WTC11 (cell line): ENCODE measurements at regions not wholly inside any gene's neighbourhood (a gene's known extent, or its start where the extent isn't known, plus 50 kb on each side); places are given as distances from the start of the nearest gene placed in this dataset.

ENCODE experiments used
- GABPB1 ChIP-seq: sonication (generic); formaldehyde crosslinking; IDR thresholded peaks from 2 replicates; pipeline ENCODE4 v1.8.1; 2023; ENCODE audit warnings: mild to moderate bottlenecking, missing genetic modification reagents
- TF ChIP-seq, protein P1 (sequence below): sonication (generic); formaldehyde crosslinking; conservative IDR thresholded peaks from 2 replicates; pipeline ENCODE4 v1.8.1; 2023; ENCODE audit warnings: mild to moderate bottlenecking, low read depth, missing genetic modification reagents, moderate library complexity

DNA sequence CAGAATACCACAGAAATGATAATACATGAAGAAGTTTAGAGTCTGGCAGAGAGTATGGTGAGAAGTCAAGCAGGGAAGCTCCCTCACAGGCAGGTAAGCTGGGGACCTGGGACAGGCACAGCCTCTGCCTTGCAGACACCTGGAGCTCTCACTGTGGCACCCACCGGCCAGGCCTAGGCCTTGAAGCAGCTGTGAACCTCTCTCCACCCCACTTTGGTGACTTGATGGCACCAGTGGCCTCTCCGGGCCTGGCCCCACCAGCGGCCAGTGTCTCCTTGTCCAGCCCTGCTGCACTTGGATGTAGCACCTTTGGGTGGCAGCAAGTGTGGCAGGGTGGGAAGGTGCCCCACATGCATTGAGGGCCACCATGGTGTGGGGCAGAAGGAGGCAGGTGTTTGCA lies 330.5 kb downstream of the NPR3 start:
- TF ChIP-seq GABPB1 = no peak
- TF ChIP-seq, protein P1, sequence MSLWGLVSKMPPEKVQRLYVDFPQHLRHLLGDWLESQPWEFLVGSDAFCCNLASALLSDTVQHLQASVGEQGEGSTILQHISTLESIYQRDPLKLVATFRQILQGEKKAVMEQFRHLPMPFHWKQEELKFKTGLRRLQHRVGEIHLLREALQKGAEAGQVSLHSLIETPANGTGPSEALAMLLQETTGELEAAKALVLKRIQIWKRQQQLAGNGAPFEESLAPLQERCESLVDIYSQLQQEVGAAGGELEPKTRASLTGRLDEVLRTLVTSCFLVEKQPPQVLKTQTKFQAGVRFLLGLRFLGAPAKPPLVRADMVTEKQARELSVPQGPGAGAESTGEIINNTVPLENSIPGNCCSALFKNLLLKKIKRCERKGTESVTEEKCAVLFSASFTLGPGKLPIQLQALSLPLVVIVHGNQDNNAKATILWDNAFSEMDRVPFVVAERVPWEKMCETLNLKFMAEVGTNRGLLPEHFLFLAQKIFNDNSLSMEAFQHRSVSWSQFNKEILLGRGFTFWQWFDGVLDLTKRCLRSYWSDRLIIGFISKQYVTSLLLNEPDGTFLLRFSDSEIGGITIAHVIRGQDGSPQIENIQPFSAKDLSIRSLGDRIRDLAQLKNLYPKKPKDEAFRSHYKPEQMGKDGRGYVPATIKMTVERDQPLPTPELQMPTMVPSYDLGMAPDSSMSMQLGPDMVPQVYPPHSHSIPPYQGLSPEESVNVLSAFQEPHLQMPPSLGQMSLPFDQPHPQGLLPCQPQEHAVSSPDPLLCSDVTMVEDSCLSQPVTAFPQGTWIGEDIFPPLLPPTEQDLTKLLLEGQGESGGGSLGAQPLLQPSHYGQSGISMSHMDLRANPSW = no peak
